ENCODE measurements at regions not wholly inside any gene's neighbourhood (a gene's known extent, or its start where the extent isn't known, plus 50 kb on each side); places are given as distances from the start of the nearest gene placed in this dataset.

- DNase-seq = no peak
Measured at GRCh38 chr13:31442571-31442970, 242.8 kb downstream of the B3GLCT start.

GRCh38 chr13:31444266-31444856 is 244.6 kb downstream of the B3GLCT start:
- DNase-seq = no peak

- DNase-seq = no peak
Measured at GRCh38 chr13:31452525-31452924, 252.8 kb downstream of the B3GLCT start.

- DNase-seq = no peak
Measured at GRCh38 chr13:31455581-31455980, 255.8 kb downstream of the B3GLCT start.

- DNase-seq = no peak
Measured at GRCh38 chr13:31456056-31456455, 256.3 kb downstream of the B3GLCT start.

- DNase-seq = no peak
Measured at GRCh38 chr13:31460061-31460460, 260.3 kb downstream of the B3GLCT start.

GRCh38 chr13:31461923-31462322 is 262.1 kb downstream of the B3GLCT start:
- no peak for DNase-seq

- no peak for DNase-seq
Measured at GRCh38 chr13:31462766-31463165, 263.0 kb downstream of the B3GLCT start.

- no peak for DNase-seq
Measured at GRCh38 chr13:31468114-31468902, 268.5 kb downstream of the B3GLCT start.

- DNase-seq = no peak
Measured at GRCh38 chr13:31469377-31469776, 269.6 kb downstream of the B3GLCT start.

GRCh38 chr13:31476266-31476665 is 263.1 kb upstream of the RXFP2 start:
- DNase-seq = no peak

- DNase-seq = no peak
Measured at GRCh38 chr13:31476753-31477152, 262.6 kb upstream of the RXFP2 start.

GRCh38 chr13:31477961-31478360 is 261.4 kb upstream of the RXFP2 start:
- no peak for DNase-seq

- no peak for DNase-seq
Measured at GRCh38 chr13:31485183-31485582, 254.1 kb upstream of the RXFP2 start.

- no peak for DNase-seq
Measured at GRCh38 chr13:31485651-31486051, 253.7 kb upstream of the RXFP2 start.

- DNase-seq = no peak
Measured at GRCh38 chr13:31495336-31495735, 244.0 kb upstream of the RXFP2 start.

- no peak for DNase-seq
Measured at GRCh38 chr13:31499274-31499673, 240.1 kb upstream of the RXFP2 start.

GRCh38 chr13:31503626-31504025 is 235.7 kb upstream of the RXFP2 start:
- no peak for DNase-seq

- no peak for DNase-seq
Measured at GRCh38 chr13:31504918-31505317, 234.4 kb upstream of the RXFP2 start.

- no peak for DNase-seq
Measured at GRCh38 chr13:31512331-31512730, 227.0 kb upstream of the RXFP2 start.

- DNase-seq = no peak
Measured at GRCh38 chr13:31514932-31515331, 224.4 kb upstream of the RXFP2 start.

GRCh38 chr13:31515427-31515826 is 223.9 kb upstream of the RXFP2 start:
- DNase-seq = no peak

GRCh38 chr13:31517599-31517998 is 221.7 kb upstream of the RXFP2 start:
- no peak for DNase-seq

GRCh38 chr13:31518645-31519044 is 220.7 kb upstream of the RXFP2 start:
- DNase-seq = no peak

GRCh38 chr13:31521435-31521834 is 217.9 kb upstream of the RXFP2 start:
- DNase-seq = no peak
